ENCODE measurements at regions not wholly inside any gene's neighbourhood (a gene's known extent, or its start where the extent isn't known, plus 50 kb on each side); places are given as distances from the start of the nearest gene placed in this dataset.

DNA sequence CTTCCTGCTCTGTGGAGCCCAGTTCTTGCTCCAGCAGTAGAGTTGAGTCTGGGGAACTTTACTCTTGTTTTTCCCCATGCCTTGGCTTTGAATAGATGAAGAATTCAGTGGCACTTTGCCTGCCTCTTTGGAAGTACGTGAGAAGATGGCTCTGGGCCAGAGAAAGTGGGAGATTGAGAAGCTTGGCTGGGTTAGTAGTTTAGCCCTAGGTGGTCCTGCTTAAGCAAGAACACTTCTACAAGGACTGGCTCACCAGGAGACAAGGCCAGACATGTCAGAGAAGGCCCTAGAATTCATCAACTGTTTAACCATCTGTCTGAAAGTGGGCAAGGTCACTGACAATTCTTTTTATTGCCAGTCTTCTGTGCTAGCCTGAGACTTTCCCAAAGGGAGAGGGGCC, 410.3 kb downstream of the TYW1 start:
- no peak overlapping the region for H4K8ac ChIP-seq (ENCODE audit: extremely low read depth, insufficient read depth, low read length)
- H2BK15ac ChIP-seq (ENCODE audit: low read length), result no peak overlapping the region
- no peak overlapping the region for H2BK5ac ChIP-seq (ENCODE audit: low read depth, low read length)
- no peak overlapping the region for H4K91ac ChIP-seq (replicated peaks; ENCODE audit: insufficient read length, low read length)
- no peak overlapping the region for H2BK12ac ChIP-seq (ENCODE audit: low read depth, low read length)
- no peak overlapping the region for H2AK5ac ChIP-seq (ENCODE audit: low read depth, low read length)
- H3K36me3 ChIP-seq (ENCODE audit: control insufficient read depth in 2 of 4, insufficient read depth in 4 of 4, low read length in 3 of 4), result no peaks in the 10 kb centered on the region
- no peak overlapping the region for H3K14ac ChIP-seq (ENCODE audit: insufficient read length)
- H3K4ac ChIP-seq (replicated peaks; ENCODE audit: insufficient read length, low read depth, low read length), result no peak overlapping the region
- H3K9me3 ChIP-seq (ENCODE audit: insufficient read depth in 2 of 2, low read depth in 1 of 2, low read length in 1 of 2), result peaks cover 0 to 2% of the 10 kb centered on the region in 2 experiments; a peak in 1 of 4 replicates
- FAIRE-seq (no peak), DNase-seq (ENCODE audit: low read depth in 1 of 2, low spot score in 2 of 2) (no peak)
- H3K79me1 ChIP-seq (ENCODE audit: low read depth, low read length), result no peaks in the 10 kb centered on the region; the same call in 1 of the 2 replicates
- no peaks in the 10 kb centered on the region for H3K4me1 ChIP-seq (replicated peaks in 1 of 4; ENCODE audit: control insufficient read depth in 3 of 4, insufficient read depth in 4 of 4, low read length in 3 of 4)
- H2BK120ac ChIP-seq (replicated peaks; ENCODE audit: low read depth, low read length), result no peak overlapping the region
- H4K20me1 ChIP-seq (replicated peaks in 1 of 2; ENCODE audit: control insufficient read depth in 1 of 2, insufficient read depth in 2 of 2, low read length in 2 of 2), result no peaks in the 10 kb centered on the region
- H3K27me3 ChIP-seq (replicated peaks in 1 of 4; ENCODE audit: control insufficient read depth in 3 of 4, extremely low read depth in 1 of 4, insufficient read depth in 3 of 4, low read length in 3 of 4), result no peaks in the 10 kb centered on the region; a peak in 1 of 7 replicates
- no peak overlapping the region for H3K27ac ChIP-seq (ENCODE audit: low read depth, low read length)
- TF ChIP-seq TAF7 (optimal IDR thresholded peaks at IDR 0.05; ENCODE audit: borderline replicate concordance, low read depth, low read length) (no peak), SP4 (IDR thresholded peaks at IDR 0.05; ENCODE audit: low read length) (no peak), CTBP2 (IDR thresholded peaks at IDR 0.05; ENCODE audit: borderline replicate concordance, insufficient read depth, insufficient read length, low read length) (no peak), CEBPB (IDR thresholded peaks at IDR 0.05; ENCODE audit: low read depth, low read length) (no peak), TEAD4 (IDR thresholded peaks at IDR 0.05; ENCODE audit: low read depth, low read length) (no peak), KDM1A (IDR thresholded peaks at IDR 0.05; ENCODE audit: borderline replicate concordance, low read length) (no peak), RFX5 (IDR thresholded peaks at IDR 0.05; ENCODE audit: borderline replicate concordance, low read depth, low read length) (no peak), SIX5 (IDR thresholded peaks at IDR 0.05; ENCODE audit: low read depth, low read length) (no peak), SRF (IDR thresholded peaks at IDR 0.05; ENCODE audit: low read depth, low read length) (no peak), JUND (IDR thresholded peaks at IDR 0.05; ENCODE audit: low read length) (no peak), GABPA (IDR thresholded peaks at IDR 0.05; ENCODE audit: borderline replicate concordance, insufficient read depth, low read length) (no peak), SUZ12 (IDR thresholded peaks at IDR 0.05; ENCODE audit: low read length) (no peak), POLR2AphosphoS5 (IDR thresholded peaks at IDR 0.05; ENCODE audit: low read depth, low read length) (no peak)
- no peak overlapping the region for H3K9ac ChIP-seq (replicated peaks in 1 of 4; ENCODE audit: extremely low read depth in 1 of 4, low read depth in 3 of 4, low read length in 3 of 4)
- no peak overlapping the region for H3K4me3 ChIP-seq (ENCODE audit: extremely low read depth in 1 of 4, insufficient read depth in 2 of 4, low read depth in 3 of 4, low read length in 4 of 4)
- WGBS, 2 experiments (ENCODE audit: extremely low coverage in 1 of 2, insufficient coverage in 1 of 2, insufficient read length in 1 of 2, insufficient replicate concordance in 2 of 2, low coverage in 1 of 2, low lambda C conversion rate in 2 of 2, missing lambda C conversion rate in 1 of 2), result 81% methylated on average over 1 of the region's 1 CpG; no CpG with 5 or more reads in 1 of the 2 experiments
- no peak overlapping the region for H3K4me2 ChIP-seq (ENCODE audit: insufficient read depth in 1 of 2, low read depth in 2 of 2, low read length in 2 of 2)
- no peak overlapping the region for H3K18ac ChIP-seq (ENCODE audit: extremely low read depth, low read length)
- no peak overlapping the region for H4K5ac ChIP-seq (ENCODE audit: insufficient read length, low read depth, low read length)
- no peak overlapping the region for H3K56ac ChIP-seq (replicated peaks; ENCODE audit: insufficient read length, low read depth, low read length)
- ChIA-PET POLR2A (ENCODE audit: partially characterized antibody) (no interaction called here), CTCF (ENCODE audit: partially characterized antibody) (no interaction called here)
- no peak overlapping the region for H2BK20ac ChIP-seq (ENCODE audit: low read length)
- no peaks in the 10 kb centered on the region for H3K79me2 ChIP-seq (ENCODE audit: control insufficient read depth in 1 of 2, insufficient read depth in 2 of 2, low read length in 2 of 2)
- no peaks in the 10 kb centered on the region for H3K23me2 ChIP-seq (ENCODE audit: low read depth, low read length)
- no peak overlapping the region for H3K23ac ChIP-seq (ENCODE audit: insufficient read length)
- no peak overlapping the region for H2AFZ ChIP-seq (ENCODE audit: low read length)

Data from H1 (cell line).